H9 (cell line): ENCODE measurements at regions not wholly inside any gene's neighbourhood (a gene's known extent, or its start where the extent isn't known, plus 50 kb on each side); places are given as distances from the start of the nearest gene placed in this dataset.

Experiments used
- DNase-seq: peaks from one replicate; pipeline ENCODE4 v3.0.0-alpha.2; 2017
- H2AFZ ChIP-seq: one replicate; pipeline ENCODE4 v1.6.1; 2013; ENCODE audit warnings: mild to moderate bottlenecking, low read length, control low read depth, moderate library complexity
- H2AK5ac ChIP-seq: 2 replicates; pipeline ENCODE4 v1.6.1; 2013; ENCODE audit warnings: low read length, control low read depth, mixed read lengths; ENCODE audit not compliant: insufficient read length
- H2BK120ac ChIP-seq: one replicate; pipeline ENCODE4 v1.6.1; 2013; ENCODE audit warnings: low read depth, mild to moderate bottlenecking, low read length, control low read depth, inconsistent platforms; ENCODE audit not compliant: poor library complexity, severe bottlenecking
- H2BK12ac ChIP-seq: 2 replicates; pipeline ENCODE4 v1.6.1; 2013; ENCODE audit warnings: low read length, control low read depth, mixed read lengths, low read depth; ENCODE audit not compliant: insufficient read length
- H2BK15ac ChIP-seq: 2 replicates; pipeline ENCODE4 v1.6.1; 2013; ENCODE audit warnings: low read depth, low read length, control low read depth
- H2BK20ac ChIP-seq: one replicate; pipeline ENCODE4 v1.6.1; 2013; ENCODE audit warnings: low read depth, mild to moderate bottlenecking, low read length, control low read depth, inconsistent platforms; ENCODE audit not compliant: poor library complexity, severe bottlenecking
- H2BK5ac ChIP-seq: 2 replicates; pipeline ENCODE4 v1.6.1; 2013; ENCODE audit warnings: low read length, control low read depth, mixed read lengths; ENCODE audit not compliant: insufficient read length
- H3K14ac ChIP-seq: 2 replicates; pipeline ENCODE4 v1.6.1; 2013; ENCODE audit warnings: low read length, control low read depth; ENCODE audit not compliant: insufficient read depth
- H3K18ac ChIP-seq: 2 replicates; pipeline ENCODE4 v1.6.1; 2013; ENCODE audit warnings: low read depth, mild to moderate bottlenecking, mixed read lengths, low read length, control low read depth; ENCODE audit not compliant: insufficient read length
- H3K23ac ChIP-seq: 2 replicates; pipeline ENCODE4 v1.6.1; 2013; ENCODE audit warnings: low read length, control low read depth, mixed read lengths, low read depth; ENCODE audit not compliant: insufficient read length
- H3K23me2 ChIP-seq: 2 replicates; pipeline ENCODE4 v1.6.1; 2013; ENCODE audit warnings: low read depth, mild to moderate bottlenecking, mixed read lengths, low read length, control low read depth; ENCODE audit not compliant: insufficient read length, poor library complexity, severe bottlenecking
- H3K27ac ChIP-seq: 2 replicates; pipeline ENCODE4 v1.5.1; 2013; ENCODE audit warnings: low read length, control low read depth, mixed read lengths, low read depth; ENCODE audit not compliant: insufficient read length
- H3K27me3 ChIP-seq: 2 replicates; pipeline ENCODE4 v1.6.1; 2013; ENCODE audit warnings: low read length, control low read depth, inconsistent platforms; ENCODE audit not compliant: insufficient read depth
- H3K4ac ChIP-seq: 2 replicates; pipeline ENCODE4 v1.6.1; 2013; ENCODE audit warnings: low read depth, mild to moderate bottlenecking, control low read depth, inconsistent platforms, low read length, moderate library complexity
- H3K4me1 ChIP-seq: 2 replicates; pipeline ENCODE4 v1.6.1; 2013; ENCODE audit warnings: low read length, control low read depth, inconsistent platforms; ENCODE audit not compliant: insufficient read depth
- H3K4me2 ChIP-seq: 2 replicates; pipeline ENCODE4 v1.6.1; 2013; ENCODE audit warnings: low read length, control low read depth, mixed read lengths; ENCODE audit not compliant: insufficient read length, insufficient read depth
- H3K56ac ChIP-seq: 2 replicates; pipeline ENCODE4 v1.6.1; 2013; ENCODE audit warnings: low read depth, mild to moderate bottlenecking, mixed read lengths, low read length, control low read depth; ENCODE audit not compliant: insufficient read length
- H3K79me1 ChIP-seq: 2 replicates; pipeline ENCODE4 v1.6.1; 2013; ENCODE audit warnings: low read depth, mild to moderate bottlenecking, moderate library complexity, low read length, control low read depth, inconsistent platforms; ENCODE audit not compliant: insufficient read depth, poor library complexity, severe bottlenecking
- H3K79me2 ChIP-seq: 2 replicates; pipeline ENCODE4 v1.6.1; 2013; ENCODE audit warnings: low read length, control low read depth, inconsistent platforms; ENCODE audit not compliant: insufficient read depth
- H3K9ac ChIP-seq: 2 replicates; pipeline ENCODE4 v1.6.1; 2013; ENCODE audit warnings: low read length, control low read depth, mixed read lengths; ENCODE audit not compliant: insufficient read length; ENCODE audit errors: extremely low read depth
- H3K9me3 ChIP-seq: one replicate; pipeline ENCODE4 v1.6.1; 2013; ENCODE audit warnings: low read depth, low read length, inconsistent platforms; ENCODE audit not compliant: control insufficient read depth
- H3T11ph ChIP-seq: one replicate; pipeline ENCODE4 v1.6.1; 2013; ENCODE audit warnings: mild to moderate bottlenecking, low read length, control low read depth, inconsistent platforms
- H4K20me1 ChIP-seq: one replicate; pipeline ENCODE4 v1.6.1; 2013; ENCODE audit not compliant: control insufficient read depth, insufficient read length, insufficient read depth
- H4K5ac ChIP-seq: 2 replicates; pipeline ENCODE4 v1.6.1; 2013; ENCODE audit warnings: low read depth, mild to moderate bottlenecking, mixed read lengths, low read length, control low read depth; ENCODE audit not compliant: insufficient read length
- H4K8ac ChIP-seq: replicated peaks from 2 replicates; pipeline ENCODE4 v1.6.1; 2013; ENCODE audit warnings: low read length, control low read depth, mixed read lengths, low read depth; ENCODE audit not compliant: insufficient read length
- H4K91ac ChIP-seq: 2 replicates; pipeline ENCODE4 v1.6.1; 2013; ENCODE audit warnings: low read depth, mild to moderate bottlenecking, moderate library complexity, mixed read lengths, low read length, control low read depth; ENCODE audit not compliant: insufficient read length
- H3K27ac Mint-ChIP-seq, 3 experiments: 2 replicates in 2 of 3; 3 replicates in 1 of 3; pipeline ENCODE4 v1.8.0; 2020 to 2021; ENCODE audit warnings: mixed read lengths in 3 of 3, mild to moderate bottlenecking in 1 of 3, moderate library complexity in 1 of 3
- H3K27me3 Mint-ChIP-seq: 2 replicates; pipeline ENCODE4 v1.8.0; 2021; ENCODE audit warnings: low read depth, mild to moderate bottlenecking, moderate library complexity, mixed read lengths
- H3K36me3 Mint-ChIP-seq, 3 experiments: 2 replicates in 2 of 3; 3 replicates in 1 of 3; pipeline ENCODE4 v1.8.0; 2020 to 2021; ENCODE audit warnings: low read depth in 3 of 3, mixed read lengths in 3 of 3; ENCODE audit not compliant: insufficient read depth in 1 of 3
- H3K4me1 Mint-ChIP-seq, 2 experiments: 2 replicates each; pipeline ENCODE4 v1.8.0; 2020; ENCODE audit warnings: mixed read lengths in 2 of 2
- H3K4me3 Mint-ChIP-seq, 2 experiments: 2 replicates in 1 of 2; 3 replicates in 1 of 2; pipeline ENCODE4 v1.8.0; 2020 to 2021; ENCODE audit warnings: mild to moderate bottlenecking in 2 of 2, mixed read lengths in 2 of 2, moderate library complexity in 1 of 2
- H3K9me3 Mint-ChIP-seq, 2 experiments: 2 replicates in 1 of 2; 3 replicates in 1 of 2; pipeline ENCODE4 v1.8.0; 2020; ENCODE audit warnings: mild to moderate bottlenecking in 2 of 2, mixed read lengths in 2 of 2, moderate library complexity in 1 of 2
- CTCF ChIP-seq: fragments of 200-600 bp; sonication (generic); conservative IDR thresholded peaks from 3 replicates; pipeline ENCODE4 v1.8.0; 2021; ENCODE audit warnings: antibody characterized with exemption, mild to moderate bottlenecking
- WGBS: extraction: QIAGEN DNeasy Blood & Tissue Kit; methylation state at CpG from one replicate; pipeline ENCODE4 v1.1.7; 2013; ENCODE audit warnings: missing lambda C conversion rate, low lambda C conversion rate, mixed read lengths; ENCODE audit not compliant: insufficient read length; ENCODE audit errors: extremely low coverage; 5-methylcytosine and 5-hydroxymethylcytosine counted together

- no peak overlapping the region for H4K8ac ChIP-seq
- H2BK15ac ChIP-seq = no peak overlapping the region
- no peak overlapping the region for H3K4me2 ChIP-seq
- H3K56ac ChIP-seq = no peak overlapping the region
- no peak overlapping the region for H2BK20ac ChIP-seq
- no peaks in the 10 kb centered on the region for H3K9me3 ChIP-seq
- Mint-ChIP-seq H3K36me3 (peaks cover 0 to 5% (median 4%) of the 10 kb centered on the region in 3 experiments), H3K27ac (no peak overlapping the region; a peak in 1 of 7 replicates), H3K9me3 (peaks cover 9 to 10% of the 10 kb centered on the region in 2 experiments; a peak in 4 of 5 replicates), H3K27me3 (peaks cover 40% of the 10 kb centered on the region), H3K4me3 (no peak overlapping the region), H3K4me1 (peaks cover 7 to 8% of the 10 kb centered on the region in 2 experiments)
- no peak overlapping the region for H4K5ac ChIP-seq
- H2AK5ac ChIP-seq = no peak overlapping the region
- H3T11ph ChIP-seq = no peak overlapping the region
- H3K79me1 ChIP-seq = no peaks in the 10 kb centered on the region
- no CpG with 5 or more reads among the region's 9 CpGs for WGBS
- H2AFZ ChIP-seq = no peak overlapping the region
- H3K14ac ChIP-seq = no peak overlapping the region
- no peak for DNase-seq
- H3K23me2 ChIP-seq = no peaks in the 10 kb centered on the region
- no peak overlapping the region for H2BK5ac ChIP-seq
- H3K79me2 ChIP-seq = no peaks in the 10 kb centered on the region
- no peak overlapping the region for H3K23ac ChIP-seq
- H3K4me1 ChIP-seq = no peaks in the 10 kb centered on the region
- H3K9ac ChIP-seq = no peak overlapping the region
- no peak overlapping the region for H3K4ac ChIP-seq
- no peak overlapping the region for H2BK120ac ChIP-seq
- peaks cover 3% of the 10 kb centered on the region for H4K20me1 ChIP-seq
- H3K18ac ChIP-seq = no peak overlapping the region
- no peak overlapping the region for H2BK12ac ChIP-seq
- no peaks in the 10 kb centered on the region for H3K27me3 ChIP-seq
- H4K91ac ChIP-seq = no peak overlapping the region
- H3K27ac ChIP-seq = no peak overlapping the region
- TF ChIP-seq CTCF = no peak
Measured at GRCh38 chr16:86248310-86248905, 261.9 kb upstream of the FOXF1 start.
